Kidney capillary endothelial cell (primary cell): ENCODE measurements at regions not wholly inside any gene's neighbourhood (a gene's known extent, or its start where the extent isn't known, plus 50 kb on each side); places are given as distances from the start of the nearest gene placed in this dataset.
A peak's percentile ranks its signal among the peaks of the same experiment; 100 is the strongest.

Source experiments
- DNase-seq: peaks from one replicate; pipeline ENCODE4 v3.0.0-alpha.2; 2018; ENCODE audit warnings: low spot score

DNA sequence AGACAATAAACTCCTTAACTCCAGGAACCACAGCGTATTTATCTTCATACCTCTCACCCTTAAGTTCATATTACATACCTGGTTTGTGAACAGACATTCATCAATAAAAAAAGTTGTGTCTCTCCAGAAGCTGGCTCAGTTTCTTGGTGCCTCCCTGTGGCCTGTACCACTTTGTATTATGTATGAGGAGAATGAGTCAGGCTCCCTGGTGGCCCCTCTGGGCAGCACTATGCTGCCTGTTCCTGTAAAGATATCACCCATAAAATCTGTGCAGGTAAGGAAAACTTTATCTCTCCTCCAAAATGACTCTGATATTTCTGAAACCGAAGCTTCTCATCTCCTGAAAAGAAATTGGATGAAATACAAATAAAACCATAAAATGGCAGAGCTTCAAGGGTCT, 198.4 kb upstream of the NT5C1B start:
- no peak for DNase-seq

- no peak for DNase-seq
Observed at GRCh38 chr2:18784245-18784644, 194.9 kb upstream of the NT5C1B start.

DNA sequence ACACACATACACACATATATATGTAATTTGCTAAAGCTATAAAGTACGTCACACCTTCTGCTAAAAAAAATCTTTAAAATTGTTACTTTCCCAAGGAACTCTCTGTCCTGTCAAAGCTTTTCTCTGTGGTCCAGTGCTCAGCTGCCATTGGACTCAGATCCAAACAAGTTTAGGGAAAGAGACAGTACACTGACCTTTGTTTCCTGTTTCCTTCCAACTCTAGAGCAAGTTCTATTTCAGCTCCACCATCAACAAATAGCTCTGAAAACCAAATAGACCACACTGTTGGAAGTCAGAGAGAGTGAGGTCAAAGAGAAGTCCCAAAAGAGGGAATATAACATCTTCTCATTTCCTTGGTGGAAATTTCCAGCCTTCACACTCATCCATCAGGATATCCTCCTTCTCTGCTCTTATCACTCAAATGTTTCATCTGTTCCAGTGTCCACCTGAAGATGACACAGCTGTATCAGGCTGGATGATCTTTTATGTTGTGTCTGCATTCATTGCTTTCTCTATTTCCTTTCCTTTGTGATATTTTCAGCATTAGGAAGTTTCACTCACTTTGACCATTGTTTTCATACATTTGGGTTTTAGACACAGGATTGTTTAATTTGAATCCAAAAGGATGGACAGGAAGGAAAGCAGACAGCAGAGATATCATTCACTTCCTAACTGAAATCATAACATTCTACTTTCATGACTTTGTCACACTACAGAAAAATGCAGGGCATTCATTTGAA, 192.3 kb upstream of the NT5C1B start:
- no peak for DNase-seq

- no peak for DNase-seq
Observed at GRCh38 chr2:18777250-18777812, 188.0 kb upstream of the NT5C1B start.

- DNase-seq: no peak
Observed at GRCh38 chr2:18771212-18771611, 181.8 kb upstream of the NT5C1B start.

DNA sequence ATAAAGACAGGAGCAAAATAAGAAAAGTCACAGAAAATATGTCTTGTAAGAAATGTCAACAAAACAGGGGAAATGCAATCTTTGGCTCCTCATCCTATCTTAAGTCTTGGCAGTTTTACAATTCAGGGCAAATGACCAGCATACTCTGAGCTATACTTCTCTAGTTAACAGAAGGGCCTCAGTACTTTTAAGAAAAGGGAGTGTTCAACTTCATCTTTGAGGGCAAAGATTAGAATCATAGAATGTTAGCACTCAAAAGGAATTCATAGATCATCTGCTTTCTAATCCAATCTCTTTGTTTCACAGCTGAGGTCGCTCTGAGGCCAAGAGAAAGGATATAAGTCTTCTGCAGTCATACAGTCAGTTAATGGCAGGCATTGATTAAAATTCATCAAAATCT, 174.0 kb upstream of the NT5C1B start:
- DNase-seq: no peak

- DNase-seq: no peak
Observed at GRCh38 chr2:18762667-18763066, 173.3 kb upstream of the NT5C1B start.

- DNase-seq: no peak
Observed at GRCh38 chr2:18754286-18754685, 164.9 kb upstream of the NT5C1B start.

DNA sequence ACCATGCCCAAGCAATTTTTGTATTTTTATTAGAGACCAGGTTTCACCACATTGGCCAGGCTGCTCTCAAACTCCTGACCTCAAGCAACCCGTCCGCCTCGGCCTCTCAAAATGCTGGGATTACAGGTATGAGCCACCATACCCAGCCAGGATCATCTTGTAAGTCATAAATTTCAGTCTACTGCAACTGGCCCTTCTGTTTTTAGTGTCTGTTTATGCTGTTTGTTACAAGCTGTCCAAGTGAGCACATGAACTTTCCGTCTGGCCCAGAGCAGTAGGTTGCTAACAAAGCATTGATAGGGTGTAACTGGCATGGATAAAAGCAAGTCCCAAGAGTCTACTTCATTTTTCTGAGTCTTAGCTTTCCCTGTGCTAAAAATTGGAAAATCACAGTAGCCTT, 164.4 kb upstream of the NT5C1B start:
- DNase-seq: no peak

- no peak for DNase-seq
Observed at GRCh38 chr2:18752667-18753422, 163.5 kb upstream of the NT5C1B start.

GRCh38 chr2:18752022-18752493, 162.7 kb upstream of the NT5C1B start:
- no peak for DNase-seq

DNA sequence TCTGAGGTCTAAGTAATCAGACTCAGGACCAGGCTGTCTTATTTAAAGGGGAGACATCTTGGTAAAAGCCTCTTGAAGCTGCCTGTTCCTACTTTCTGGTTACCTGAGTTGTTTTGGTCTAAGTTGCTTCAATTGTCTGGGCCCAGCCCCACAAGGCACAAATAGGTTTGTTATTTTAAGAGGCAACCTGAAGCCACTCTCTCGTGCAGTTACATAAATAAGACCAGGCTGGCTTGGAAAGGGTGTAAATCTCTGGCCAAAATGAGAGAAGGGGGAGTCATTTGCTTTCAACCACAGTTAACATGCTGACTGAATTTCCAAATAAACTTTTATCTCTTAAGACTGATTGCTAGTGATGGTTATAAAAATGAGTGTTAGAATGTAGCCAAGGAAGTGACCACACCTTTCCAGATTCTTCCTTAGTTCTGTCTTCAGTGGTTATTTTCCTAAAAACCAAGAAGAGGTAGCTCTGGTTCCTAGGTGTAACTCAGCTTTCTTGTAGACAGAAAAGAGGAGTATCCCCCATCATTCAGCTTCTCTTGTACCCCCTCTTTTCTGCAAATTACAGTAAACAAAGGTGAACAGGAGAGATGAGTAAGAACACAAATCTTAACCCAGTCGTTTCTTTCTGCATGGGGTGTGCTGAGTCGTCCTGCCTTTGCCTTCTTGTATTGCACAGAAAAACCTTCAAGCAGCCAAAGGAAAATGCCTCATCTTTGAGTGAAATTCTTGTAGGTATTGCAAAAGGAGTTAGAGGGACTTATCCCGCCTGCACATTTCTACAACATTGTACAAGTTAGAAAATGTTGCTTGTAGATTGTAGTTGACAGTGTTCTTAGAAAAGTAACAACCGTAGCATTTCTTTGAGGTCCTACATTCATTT, 161.5 kb upstream of the NT5C1B start:
- no peak for DNase-seq

DNA sequence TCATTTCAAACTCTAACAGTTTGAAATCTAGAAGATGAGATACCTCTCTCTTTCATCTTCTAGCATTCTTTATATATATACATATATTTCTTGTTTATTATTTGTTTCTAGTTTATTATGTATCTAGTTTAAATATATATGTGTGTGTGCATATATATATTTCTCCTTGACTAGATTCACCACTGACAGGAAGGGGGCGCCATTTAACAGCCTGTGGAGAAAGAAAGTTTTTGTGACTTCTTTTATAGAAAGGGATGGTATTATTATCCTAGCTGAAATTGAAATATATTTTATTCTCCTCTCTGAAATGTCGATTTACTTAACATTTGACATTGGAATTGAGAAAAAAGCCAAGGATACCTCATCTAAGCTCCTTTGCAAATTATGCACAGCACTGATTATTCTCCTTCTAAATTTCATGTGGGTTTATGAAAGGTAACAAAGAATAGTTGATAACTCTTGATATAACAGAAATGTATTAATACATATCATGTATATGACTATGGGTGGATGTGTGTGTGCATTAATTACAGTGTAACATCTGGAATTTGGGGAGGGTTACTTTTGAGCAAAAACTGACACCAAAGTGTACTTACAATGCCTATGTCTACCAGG, 160.7 kb upstream of the NT5C1B start:
- peak; percentile 66 for DNase-seq

DNA sequence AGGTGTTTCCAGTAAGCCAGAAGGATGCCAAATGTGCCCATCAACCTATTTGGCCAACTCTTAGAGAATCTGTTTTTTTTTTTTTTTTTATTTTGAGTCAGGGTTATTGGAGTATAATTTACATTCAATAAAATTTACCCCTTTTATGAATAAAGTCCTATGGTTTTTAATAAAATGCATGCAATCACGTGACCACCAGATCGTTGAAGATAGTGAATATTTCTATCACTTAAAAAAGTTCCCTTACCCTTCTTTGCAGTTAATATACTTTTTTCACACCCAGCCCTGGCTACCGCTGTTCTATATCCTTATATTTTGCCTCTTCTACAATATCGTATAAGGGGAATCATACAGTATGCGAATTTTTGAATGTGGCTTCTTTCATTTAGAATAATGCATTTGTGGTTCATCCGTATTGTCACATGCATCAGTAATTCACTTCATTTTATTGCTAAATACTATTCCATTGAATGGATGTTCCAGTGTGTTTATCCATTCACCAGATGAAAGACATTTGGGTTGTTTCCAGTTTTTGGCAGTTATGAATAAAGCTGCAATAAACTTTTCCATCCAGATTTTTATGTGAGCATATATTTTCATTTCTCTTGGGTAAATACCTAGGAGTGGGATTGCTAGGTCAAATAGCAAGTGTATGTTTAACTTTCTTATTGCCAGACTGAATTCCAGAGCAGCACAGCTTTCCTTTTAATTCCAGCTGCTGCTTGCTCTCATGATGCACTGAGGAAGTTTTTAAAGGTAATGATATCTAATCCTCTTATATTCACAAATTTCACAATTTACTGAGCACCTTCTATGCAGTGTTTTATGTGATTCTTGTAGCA, 156.3 kb upstream of the NT5C1B start:
- DNase-seq: no peak

- no peak for DNase-seq
Observed at GRCh38 chr2:18741895-18742732, 152.7 kb upstream of the NT5C1B start.

DNA sequence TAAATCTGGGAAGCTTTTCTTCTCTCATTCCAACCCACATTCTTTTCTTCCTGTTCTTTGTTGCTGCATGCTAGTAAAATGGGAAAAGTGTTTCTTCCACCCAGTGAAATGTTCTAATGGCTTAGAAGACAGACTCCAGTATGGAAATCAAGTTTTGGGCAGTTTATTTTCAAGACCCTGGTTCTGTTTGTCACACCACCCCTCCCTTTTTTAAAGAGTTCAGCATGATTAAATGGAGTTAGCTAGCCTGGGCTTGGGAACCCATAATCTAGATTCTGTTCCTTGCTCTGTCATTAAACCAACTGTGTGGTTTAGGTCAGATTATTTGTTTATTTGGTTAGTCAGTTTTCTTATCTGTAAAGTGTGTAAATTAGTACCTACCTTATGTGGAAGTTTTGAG, 151.8 kb upstream of the NT5C1B start:
- DNase-seq: no peak

GRCh38 chr2:18740474-18740881, 151.1 kb upstream of the NT5C1B start:
- DNase-seq: no peak

- no peak for DNase-seq
Observed at GRCh38 chr2:18731666-18732065, 142.3 kb upstream of the NT5C1B start.

GRCh38 chr2:18724371-18725145, 135.2 kb upstream of the NT5C1B start:
- no peak for DNase-seq
